GM12891 (cell line): ENCODE measurements at regions not wholly inside any gene's neighbourhood (a gene's known extent, or its start where the extent isn't known, plus 50 kb on each side); places are given as distances from the start of the nearest gene placed in this dataset.

Experiments used
- POLR2A ChIP-seq: IDR thresholded peaks from 2 replicates; pipeline ENCODE4 v1.6.1; 2011; ENCODE audit warnings: low read depth, low read length, control low read depth
- POLR2AphosphoS5 ChIP-seq: IDR thresholded peaks from 2 replicates; pipeline ENCODE4 v1.6.1; 2011; ENCODE audit warnings: low read depth, low read length, control low read depth
- TAF1 ChIP-seq: IDR thresholded peaks from 2 replicates; pipeline ENCODE4 v1.6.1; 2011; ENCODE audit warnings: low read depth, low read length, control low read depth

DNA sequence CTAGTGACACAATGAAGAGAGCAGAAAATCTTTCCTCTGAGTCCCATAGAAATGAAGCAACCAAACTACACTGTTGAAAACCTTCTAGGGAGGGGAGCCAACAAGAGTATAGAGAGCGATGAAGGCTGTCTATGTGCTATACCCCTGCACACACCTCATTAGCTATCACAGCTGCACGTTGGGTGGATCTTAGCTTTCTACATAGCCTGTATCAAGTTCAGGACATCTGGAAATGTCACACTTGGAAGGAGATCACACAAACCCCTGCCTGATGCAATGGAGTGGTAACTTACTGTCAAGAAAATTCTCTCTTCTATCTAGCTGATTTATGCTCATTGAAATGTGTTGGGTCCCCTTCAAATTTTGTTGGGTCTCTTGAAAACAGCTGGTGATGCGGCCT lies 127.0 kb upstream of the NTRK2 start:
- TF ChIP-seq POLR2A (no peak), TAF1 (no peak), POLR2AphosphoS5 (no peak)
